ENCODE measurements at regions not wholly inside any gene's neighbourhood (a gene's known extent, or its start where the extent isn't known, plus 50 kb on each side); places are given as distances from the start of the nearest gene placed in this dataset.

DNA sequence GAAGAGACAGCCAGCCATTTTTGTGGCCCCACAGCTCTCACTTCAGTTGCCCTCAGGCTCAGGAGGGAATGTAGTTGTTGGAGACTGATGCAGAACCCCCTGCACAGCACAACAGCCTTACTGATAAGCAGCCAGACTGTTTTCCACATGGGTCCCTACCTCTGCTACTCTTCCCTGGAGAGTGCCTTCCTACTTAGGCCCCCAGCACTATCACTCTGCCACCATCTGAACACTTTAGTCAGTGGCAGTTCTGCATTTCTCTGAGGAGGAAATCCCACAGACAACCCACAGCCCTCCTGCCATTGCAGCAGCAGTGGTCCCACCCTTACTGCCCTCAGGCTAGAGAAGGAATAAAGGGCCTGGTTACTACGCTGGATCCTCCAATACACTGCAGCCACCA is 61.8 kb upstream of the PTPRD start:
- no peak for DNase-seq

DNA sequence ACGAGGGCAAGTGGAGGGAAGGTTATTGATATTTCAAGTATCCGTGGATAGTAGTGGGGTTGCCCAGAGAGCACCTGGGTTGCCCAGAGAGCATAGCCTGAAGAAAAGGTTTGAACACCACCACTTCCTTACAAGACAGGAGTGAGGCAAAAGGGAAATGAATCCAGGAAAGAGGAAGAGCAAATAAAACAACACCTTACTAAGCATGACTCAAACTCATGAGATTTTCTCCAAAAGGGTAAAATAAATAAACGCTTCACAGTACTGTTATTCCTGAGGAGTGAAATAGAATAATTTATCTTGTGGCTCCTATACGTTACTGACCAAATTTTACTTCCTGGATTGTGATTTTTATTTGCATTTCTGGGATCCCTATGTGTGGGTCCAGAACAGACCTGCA is 65.2 kb upstream of the PTPRD start:
- DNase-seq = no peak

DNA sequence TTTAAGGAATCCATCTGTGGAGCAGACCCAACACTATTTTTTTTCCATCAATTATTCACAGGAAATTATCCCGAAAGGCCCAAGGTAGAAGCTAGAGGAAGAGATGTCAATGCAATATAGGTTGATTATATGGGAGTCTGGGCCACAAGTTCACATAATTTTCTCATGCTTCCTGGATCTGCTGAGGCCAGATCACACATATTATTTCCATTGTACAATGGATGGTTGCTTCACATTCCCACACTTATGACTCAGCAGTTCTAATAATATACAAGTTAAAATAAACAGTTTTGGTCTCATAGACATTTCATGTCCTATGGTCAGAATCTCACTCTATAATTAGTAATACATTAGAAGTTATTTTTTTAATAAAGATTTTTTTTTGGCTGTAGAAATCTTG is 66.0 kb upstream of the PTPRD start:
- no peak for DNase-seq

DNA sequence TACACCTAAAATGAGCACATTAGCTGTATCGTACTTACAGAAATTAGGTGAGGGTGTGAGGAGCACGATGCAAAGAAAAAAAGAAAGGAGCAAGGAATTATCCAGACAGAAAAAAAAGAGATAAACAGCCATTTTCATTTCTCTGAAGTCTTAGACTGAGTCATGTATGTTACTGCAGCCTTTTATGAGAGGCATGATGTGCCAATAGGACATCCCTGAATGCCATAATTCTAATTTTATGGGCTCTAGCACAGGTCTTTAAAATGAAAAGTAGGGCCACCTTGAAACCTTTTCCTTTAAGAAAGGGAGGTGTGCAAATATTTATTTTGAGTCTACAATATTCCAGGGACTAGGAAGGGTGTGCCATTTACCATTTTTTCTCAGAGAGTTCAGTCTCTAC is 74.1 kb upstream of the PTPRD start:
- no peak for DNase-seq

DNA sequence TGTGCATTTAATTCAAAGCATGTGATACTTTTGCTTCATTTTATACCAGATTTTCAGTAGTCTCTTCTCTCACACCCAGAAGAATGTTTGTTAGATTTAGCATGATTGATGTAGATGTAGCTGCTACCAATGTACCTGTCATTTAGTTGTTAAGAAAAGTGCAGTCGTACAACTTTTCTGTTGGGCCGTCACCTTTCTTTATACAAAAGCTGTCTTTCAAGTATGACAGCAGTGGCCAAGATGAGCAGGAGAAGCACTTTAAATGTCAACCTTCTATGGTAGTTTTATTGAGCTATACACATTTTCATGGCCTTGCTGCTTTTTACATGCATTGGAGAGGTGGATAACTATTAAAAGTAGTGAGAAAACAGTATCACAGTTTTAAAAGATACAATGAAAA is 77.7 kb upstream of the PTPRD start:
- no peak for DNase-seq

DNA sequence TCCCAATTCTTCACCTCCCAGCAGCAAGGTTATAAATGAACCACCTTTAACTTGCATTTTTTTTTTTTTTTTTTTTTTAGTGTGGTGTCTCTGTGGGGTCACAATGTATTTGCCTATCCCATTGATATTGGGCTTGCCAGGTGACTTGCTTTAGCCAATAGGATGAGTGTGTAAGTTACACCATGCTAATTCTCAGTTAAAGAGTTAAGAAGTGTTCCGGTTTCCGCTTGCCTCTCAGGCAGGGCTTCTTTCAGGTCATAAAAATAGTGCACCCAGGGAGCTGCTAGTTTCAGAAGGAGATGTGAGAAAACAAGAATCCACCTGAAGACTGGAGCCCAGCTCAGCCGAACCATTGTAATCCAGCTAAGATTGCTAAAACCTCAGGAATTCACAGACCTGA is 84.2 kb upstream of the PTPRD start:
- DNase-seq = no peak

DNA sequence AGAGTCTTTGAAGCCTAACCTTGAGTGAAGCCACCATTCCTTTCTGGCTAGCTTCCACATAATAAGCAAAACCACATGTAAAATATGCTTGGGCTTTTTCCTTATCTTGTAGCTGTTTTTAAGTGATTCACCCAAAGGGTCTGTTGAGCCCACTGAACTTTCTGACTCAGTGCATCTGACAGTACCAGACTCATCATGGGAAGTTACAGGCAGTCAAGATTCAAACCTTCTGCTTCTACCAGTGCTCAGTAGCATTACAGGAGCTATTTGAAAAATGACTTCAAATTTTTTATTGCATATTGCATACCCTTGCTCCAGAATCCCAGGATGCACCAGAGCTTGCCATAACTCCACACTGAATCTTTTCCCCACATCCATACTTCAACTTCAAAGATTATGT is 87.5 kb upstream of the PTPRD start:
- DNase-seq = no peak

DNA sequence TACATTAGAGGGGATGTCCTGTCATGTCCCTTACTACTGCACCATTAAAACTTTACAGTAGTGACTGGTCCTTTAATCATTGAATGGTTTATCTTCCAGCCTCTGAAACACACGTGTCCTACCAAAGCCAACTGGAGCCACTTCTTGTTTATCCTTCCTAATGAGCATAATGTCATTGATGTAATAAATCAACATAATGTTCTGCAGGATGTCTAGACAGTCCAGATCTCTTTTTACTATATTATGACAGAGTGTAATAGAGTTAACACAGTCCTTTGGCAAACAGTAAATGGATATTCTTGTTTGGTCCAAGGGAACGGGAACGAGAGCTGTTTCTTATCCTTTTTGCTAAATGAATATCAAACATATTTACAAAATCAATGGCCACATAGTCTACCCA is 88.1 kb upstream of the PTPRD start:
- no peak for DNase-seq

DNA sequence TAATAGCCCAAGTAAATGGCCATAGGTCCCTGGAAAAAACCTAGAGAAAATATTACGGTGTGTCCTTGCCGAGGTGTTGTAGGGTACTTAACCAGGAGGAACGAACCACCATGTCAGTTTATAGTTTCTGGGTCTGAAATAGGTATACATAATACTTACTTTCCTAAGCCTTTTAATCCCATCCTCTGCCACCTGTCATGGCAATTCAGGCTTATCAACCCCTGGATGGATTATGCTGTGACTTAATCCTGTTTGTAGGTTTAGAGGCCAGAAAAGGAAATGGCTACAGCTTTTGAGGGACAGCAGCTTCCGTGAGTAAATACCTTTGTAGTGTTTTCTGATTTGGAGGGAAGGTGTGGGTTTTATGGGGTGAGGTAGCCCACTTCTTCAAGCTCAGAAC is 89.1 kb upstream of the PTPRD start:
- no peak for DNase-seq

DNA sequence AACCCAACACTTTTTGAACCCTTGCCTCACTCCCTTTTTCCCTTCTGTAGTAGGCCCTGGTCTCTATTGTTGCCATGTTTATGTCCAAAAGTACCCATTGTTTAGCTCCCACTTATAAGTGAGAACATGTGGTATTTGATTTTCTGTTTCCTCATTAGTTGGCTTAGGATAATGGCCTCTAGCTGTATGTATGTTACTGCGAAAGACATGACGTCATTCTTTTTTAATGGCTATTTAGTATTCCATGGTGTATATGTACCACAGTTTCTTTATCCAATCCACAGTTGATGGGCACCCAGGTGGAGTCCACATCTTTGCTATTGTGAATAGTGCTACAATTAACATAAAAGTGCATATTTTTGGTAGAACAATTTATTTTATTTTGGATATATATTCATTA is 90.3 kb upstream of the PTPRD start:
- DNase-seq = no peak

DNA sequence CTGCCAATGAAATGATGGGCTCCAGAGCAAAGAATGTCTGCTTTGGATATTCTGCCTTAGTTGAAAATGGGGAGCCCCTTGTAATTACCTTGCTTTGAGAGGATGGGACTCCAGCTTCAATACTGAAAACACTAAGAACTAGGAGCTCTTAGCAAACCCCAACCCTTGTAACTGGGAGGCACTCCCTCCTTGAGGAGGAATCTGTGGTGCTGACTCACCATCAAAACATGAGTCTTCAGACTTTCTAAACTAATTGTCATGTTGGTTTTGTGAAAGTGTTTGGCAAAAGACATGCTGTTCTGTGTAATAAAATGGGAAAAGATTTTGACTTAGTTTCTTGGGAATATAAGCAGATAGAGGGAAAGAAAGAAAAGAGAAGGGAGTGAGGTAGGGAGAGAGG is 91.9 kb upstream of the PTPRD start:
- no peak for DNase-seq

DNA sequence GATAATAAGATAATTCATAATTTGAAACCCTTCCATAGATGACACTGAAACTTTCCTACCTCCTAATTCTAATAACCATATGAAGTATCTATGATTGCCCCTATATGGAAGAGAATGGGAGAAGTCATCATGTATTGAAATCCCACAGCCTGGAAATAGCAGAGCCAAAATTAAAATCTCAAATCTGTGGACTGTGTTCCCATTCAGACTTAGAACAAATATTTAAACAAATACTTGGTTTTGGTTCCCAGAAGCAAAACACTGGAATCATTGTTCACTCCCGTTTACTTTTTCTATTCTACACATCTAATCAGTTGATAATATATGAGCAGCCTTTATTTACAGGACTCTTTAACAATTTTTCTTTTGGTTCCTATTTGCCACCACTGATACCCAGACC is 92.6 kb upstream of the PTPRD start:
- no peak for DNase-seq

DNA sequence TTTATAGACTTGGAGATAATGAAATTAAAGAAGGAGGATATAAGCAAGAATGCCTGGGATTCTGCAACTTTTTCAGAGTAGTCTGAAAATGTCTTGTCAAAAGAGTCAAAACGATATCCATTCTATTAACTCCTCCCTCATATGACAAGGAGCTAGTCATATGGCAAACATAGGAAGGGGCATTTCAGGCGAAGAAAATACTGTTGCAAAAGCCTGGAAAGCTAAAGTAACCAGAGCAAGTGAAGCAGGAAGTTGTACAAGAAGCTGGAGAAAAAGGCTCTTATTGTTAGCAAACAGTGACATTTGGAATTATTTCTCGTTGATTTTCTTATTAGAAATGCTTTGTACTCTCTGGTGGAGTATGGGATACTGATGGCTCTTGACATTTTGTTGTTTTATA is 94.0 kb upstream of the PTPRD start:
- no peak for DNase-seq

DNA sequence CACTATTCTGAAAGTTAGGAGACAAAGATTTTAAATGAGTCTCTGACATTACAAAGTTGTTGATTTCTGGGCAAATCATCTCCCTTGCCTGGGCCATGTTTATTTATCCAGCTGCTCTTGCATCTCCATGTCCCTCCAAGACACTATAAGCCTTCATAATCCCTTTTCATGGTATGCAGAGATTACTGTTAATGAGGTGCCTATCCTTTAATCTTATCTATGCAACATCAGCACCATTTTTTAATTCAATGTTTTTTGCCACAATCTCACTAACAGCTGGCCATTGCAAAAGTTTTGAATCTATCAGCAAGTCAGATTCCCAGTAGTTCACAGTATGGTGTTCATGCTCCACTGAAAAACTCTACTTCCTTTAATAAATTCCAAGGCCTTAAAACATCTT is 108.5 kb upstream of the PTPRD start:
- no peak for DNase-seq

DNA sequence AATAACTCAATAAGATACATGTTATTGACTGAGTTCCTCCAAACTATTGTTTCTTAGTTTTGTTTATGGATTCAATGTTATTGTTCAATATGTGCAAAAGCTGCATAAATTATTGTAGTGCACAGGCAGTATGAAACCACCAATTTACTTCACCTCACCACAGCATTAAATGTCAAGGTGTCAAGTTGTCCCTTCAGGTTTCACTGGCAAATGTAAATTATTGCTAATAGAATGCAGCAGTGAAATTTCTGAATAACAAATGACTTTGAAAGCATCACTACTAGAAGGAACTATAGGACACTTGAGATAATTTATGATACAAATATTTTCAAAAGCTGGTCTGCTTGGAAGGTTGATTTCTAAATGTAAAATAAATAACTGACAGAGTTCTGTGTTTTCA is 116.4 kb upstream of the PTPRD start:
- DNase-seq = no peak

DNA sequence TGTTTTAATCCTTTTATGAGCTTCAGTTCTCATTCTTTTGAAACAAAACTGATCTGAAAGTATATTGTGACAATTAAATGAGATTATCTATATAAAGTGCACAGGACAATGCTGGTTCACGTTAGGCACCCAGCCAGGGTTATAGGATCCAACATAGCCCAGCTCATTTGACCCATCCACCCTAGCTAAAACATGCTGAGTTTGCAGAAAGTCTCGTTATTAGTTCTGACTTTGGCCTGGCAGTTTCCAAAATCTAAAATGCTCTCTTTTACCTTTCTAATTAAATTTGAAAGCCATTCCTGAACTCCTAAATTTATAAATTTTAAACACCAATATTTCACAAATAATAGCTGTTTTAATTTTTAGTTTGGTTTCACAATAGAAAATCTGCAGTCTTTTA is 131.9 kb upstream of the PTPRD start:
- DNase-seq = no peak

DNA sequence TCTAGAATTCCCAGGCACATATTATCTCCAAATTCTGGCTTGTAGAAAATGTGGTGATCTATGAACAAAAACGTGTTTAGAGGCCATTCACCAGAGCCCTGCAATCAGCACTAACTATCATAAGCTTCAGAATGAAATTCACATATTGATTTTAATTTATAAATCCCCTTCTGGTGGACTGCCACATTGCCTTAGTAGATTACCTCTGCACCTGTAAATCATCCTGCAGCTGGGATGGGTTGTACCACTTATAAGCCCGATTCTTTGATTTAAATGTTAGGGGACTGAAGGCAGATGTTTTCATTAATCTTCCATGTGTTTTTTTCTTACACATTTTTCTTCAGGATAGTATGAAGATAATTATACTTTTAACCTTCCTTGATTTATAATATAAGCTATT is 140.7 kb upstream of the PTPRD start:
- DNase-seq = no peak

DNA sequence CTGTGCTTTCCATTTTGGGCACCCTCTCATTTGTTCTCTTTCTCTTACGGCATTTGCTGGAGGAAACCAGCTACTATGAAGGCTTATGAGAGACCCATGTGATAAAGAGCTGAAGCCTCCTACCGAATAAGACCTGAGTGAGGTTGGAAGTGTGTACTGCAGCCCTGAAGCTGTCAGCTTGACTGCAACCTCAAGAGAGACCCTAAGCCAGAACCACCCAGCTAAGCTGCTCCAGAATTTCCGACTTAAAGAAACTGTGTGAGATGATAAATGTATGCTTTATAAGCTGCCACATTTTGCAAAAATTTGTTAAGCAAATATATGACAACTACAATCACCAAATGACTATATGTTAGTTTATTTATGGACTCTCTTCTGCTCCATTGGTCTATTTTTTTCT is 151.7 kb upstream of the PTPRD start:
- DNase-seq = no peak

DNA sequence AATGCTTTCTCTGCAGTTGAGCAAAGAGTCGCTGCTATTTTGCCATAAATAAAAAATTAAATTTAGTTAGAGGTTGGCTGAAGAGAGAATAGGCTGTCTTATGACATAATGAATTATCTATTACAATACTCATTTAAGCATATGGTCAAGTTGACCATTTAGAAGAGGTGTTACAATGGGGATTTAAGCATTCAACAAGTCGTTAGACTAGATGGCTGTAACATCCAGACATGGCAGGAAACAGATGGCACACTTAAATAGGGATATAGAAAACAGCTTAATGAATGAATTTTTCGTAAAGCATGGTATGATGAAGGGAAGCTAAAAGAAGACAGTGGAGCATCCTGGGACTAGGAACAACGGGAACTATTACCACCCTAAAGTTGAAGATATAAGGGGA is 160.3 kb upstream of the PTPRD start:
- DNase-seq = no peak

DNA sequence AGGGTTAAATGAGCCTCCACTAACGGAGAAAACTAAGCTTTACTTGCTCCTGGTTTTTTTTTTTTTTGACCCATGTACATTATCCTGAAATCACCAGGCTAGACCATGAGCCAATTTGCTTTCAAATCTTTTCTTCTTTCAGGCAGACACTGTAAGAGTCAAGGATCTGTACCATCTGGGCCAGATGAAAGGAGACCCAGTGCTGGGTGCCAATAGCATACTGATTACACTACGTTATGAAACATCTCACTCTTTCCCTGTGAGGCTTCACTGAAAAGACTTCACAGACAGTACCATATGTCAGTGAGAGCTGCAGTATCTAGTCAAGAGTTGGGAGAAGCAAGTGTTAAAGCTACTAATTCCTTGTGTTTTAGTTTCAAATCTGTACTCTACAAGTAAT is 161.2 kb upstream of the PTPRD start:
- DNase-seq = no peak

DNA sequence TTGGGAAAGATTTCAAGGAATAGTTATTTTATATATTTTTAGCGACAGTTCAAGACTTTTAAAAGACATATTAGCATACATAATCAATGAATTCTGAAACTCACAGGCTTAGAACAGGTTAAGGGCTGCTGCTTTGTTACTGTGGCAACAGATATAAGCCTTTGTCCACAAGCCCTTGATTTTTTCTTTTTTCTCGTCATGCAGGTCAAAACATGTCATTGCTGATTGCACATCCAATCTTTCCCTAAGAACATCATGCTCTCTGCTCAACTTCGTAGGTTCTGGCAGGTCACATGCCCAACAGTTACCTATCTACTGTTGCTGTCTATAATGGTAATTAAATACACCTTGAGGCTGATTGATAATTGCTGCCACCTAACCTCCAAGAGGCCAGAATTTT is 172.5 kb upstream of the PTPRD start:
- DNase-seq = no peak

DNA sequence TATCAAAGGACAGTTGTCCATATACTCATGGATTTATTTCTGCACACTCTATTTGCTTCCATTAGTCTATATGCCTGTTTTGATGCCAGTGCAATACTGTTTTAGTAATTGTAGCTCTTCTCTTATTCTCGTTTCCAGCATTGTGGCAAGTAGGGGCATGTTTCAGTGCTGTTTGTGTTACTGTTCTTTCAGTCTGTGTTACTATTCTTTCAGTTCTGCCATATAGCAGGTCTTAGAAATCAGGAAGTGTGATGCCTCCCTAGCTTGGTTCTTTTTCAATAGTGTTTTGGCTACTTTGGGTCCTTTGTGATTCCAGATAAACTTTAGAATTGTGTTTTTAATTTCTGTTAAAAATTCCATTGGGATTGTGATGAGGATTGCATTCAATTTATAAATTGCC is 180.5 kb upstream of the PTPRD start:
- DNase-seq = no peak

DNA sequence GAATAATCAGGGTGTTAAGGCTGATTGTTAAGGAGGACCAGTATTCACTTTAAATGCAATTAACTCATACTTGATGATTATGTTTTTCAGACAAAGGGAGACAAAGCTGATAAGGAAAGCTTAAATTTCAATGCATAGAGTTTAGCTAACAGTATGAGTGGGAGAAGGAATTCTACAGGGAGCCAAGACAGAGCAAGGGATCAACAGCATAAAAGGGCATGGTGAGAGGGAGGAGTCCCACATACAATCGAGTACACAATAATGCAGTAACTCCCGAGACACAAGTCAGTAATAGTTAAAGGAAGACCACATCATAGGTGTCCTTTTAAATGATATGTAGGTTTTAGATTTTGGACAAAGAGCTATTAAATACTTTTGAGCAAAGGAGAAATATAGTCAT is 191.7 kb upstream of the PTPRD start:
- DNase-seq = no peak

DNA sequence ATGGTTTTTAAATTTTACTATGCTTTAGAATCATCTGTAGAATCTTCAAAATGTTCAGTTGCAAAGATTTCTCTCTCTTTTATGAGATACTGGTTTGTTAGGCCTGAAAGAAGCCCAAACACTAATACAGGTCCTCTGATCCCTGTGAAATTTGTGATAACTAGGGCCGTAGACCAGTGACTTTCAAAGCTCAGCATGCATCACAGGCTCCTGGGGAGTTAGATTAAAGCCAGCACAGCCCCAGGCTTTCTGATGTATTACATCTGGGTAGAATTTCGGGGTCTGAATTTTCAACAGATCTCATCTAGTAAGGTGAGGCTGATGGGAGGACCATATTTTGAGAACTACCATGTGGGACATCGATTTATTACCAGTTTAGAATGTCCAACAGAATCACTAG is 194.1 kb upstream of the PTPRD start:
- DNase-seq = no peak

DNA sequence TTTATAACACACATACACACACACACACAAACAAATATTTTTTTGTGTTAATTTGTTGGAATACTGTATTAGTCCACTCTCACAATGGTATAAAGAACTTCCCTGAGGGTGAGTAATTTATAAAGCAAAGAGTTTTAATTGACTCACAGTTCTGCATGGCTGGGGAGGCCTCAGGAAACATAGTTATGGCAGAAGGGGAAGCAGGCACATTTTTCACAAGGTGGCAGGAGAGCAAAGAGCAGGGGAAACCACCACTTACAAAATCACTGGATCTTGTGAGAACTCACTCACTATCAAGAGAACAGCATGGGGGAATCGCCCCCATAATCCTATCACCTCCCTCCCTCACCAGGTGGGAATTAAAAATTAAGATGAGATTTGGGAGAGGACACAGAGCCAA is 205.4 kb upstream of the PTPRD start:
- no peak for DNase-seq

DNA sequence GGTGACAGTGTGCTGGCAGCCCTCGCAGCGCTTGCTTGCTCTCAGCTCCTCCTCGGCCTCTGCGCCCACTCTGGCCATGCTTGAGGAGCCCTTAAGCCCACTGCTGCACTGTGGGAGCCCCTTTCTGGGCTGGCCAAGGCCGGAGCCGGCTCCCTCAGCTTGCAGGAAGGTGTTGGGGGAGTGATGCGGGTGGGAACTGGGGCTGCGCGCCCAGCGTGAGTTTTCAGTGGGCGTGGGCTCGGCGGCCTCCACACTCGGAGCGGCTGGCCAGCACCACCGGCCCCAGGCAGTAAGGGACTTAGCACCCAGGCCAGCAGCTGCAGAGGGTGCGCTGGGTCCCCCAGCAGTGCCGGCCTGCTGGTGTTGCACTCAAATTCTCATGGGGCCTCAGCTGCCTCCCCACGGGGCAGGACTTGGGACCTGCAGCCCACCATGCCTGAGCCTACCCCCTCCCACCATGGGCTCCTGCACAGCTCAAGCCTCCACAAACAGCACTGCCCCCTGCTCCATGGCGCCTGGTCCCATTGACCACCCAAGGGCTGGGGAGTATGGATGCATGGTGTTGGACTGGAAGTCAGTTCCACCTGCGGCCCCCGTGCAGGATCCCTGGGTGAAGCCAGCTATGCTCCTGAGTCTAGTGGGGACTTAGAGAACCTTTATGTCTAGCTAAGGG is 223.1 kb upstream of the PTPRD start:
- DNase-seq = no peak
